GM12874 (cell line): ENCODE measurements at regions not wholly inside any gene's neighbourhood (a gene's known extent, or its start where the extent isn't known, plus 50 kb on each side); places are given as distances from the start of the nearest gene placed in this dataset.

Experiments used
- CTCF ChIP-seq: IDR thresholded peaks from 2 replicates; pipeline ENCODE4 v1.5.1; 2011; ENCODE audit warnings: low read depth, mild to moderate bottlenecking, control low read depth, low read length, moderate library complexity; ENCODE audit not compliant: insufficient read depth

- TF ChIP-seq CTCF: no peak
Observed at GRCh38 chr3:165382672-165383071, 186.5 kb upstream of the SLITRK3 start.

GRCh38 chr3:165378761-165379160, 182.6 kb upstream of the SLITRK3 start:
- no peak for TF ChIP-seq CTCF

GRCh38 chr3:165359005-165359404, 162.8 kb upstream of the SLITRK3 start:
- TF ChIP-seq CTCF: no peak

- no peak for TF ChIP-seq CTCF
Observed at GRCh38 chr3:165355316-165355715, 159.1 kb upstream of the SLITRK3 start.

- TF ChIP-seq CTCF: no peak
Observed at GRCh38 chr3:165347526-165347925, 151.3 kb upstream of the SLITRK3 start.

- no peak for TF ChIP-seq CTCF
Observed at GRCh38 chr3:165346503-165346902, 150.3 kb upstream of the SLITRK3 start.

- no peak for TF ChIP-seq CTCF
Observed at GRCh38 chr3:165343185-165343584, 147.0 kb upstream of the SLITRK3 start.

GRCh38 chr3:165339753-165340152, 143.6 kb upstream of the SLITRK3 start:
- TF ChIP-seq CTCF: no peak
